ENCODE measurements at regions not wholly inside any gene's neighbourhood (a gene's known extent, or its start where the extent isn't known, plus 50 kb on each side); places are given as distances from the start of the nearest gene placed in this dataset.

GRCh38 chr7:81296726-81297125 is 377.9 kb upstream of the SEMA3C start:
- no peaks in the 10 kb centered on the region for H3K27me3 ChIP-seq (ENCODE audit: control insufficient read depth in 1 of 2, insufficient read depth in 2 of 2, low read length in 2 of 2)
- no peak for DNase-seq (ENCODE audit: low spot score)
- H3K36me3 ChIP-seq (replicated peaks in 1 of 2; ENCODE audit: control insufficient read depth in 1 of 2, insufficient read depth in 2 of 2, low read length in 2 of 2), result no peaks in the 10 kb centered on the region
- FAIRE-seq, result no peak
- no TSS peak for BruUV-seq (replicated peaks)
- H3K9me3 ChIP-seq (ENCODE audit: low read length), result no peaks in the 10 kb centered on the region
- H3K27ac ChIP-seq (ENCODE audit: extremely low read length, insufficient read depth, low read length), result no peak overlapping the region
- TF ChIP-seq RFX3 (CRISPR knock-in tag; IDR thresholded peaks at IDR 0.05) (no peak), NBN (conservative IDR thresholded peaks at IDR 0.05) (no peak), ZNF17 (CRISPR knock-in tag; IDR thresholded peaks at IDR 0.05) (no peak), CC2D1A (CRISPR knock-in tag; IDR thresholded peaks at IDR 0.05) (no peak), FIP1L1 (IDR thresholded peaks at IDR 0.05; ENCODE audit: borderline replicate concordance, insufficient read depth, low read depth, low read length) (no peak), SMARCE1 (IDR thresholded peaks at IDR 0.05; ENCODE audit: borderline replicate concordance) (no peak), NR2F2 (IDR thresholded peaks at IDR 0.05; ENCODE audit: borderline replicate concordance, low read depth) (no peak), SMYD3 (CRISPR knock-in tag; IDR thresholded peaks at IDR 0.05) (no peak), PRDM15 (CRISPR knock-in tag; IDR thresholded peaks at IDR 0.05) (no peak), ZXDC (CRISPR knock-in tag; IDR thresholded peaks at IDR 0.05) (no peak), ZNF660 (CRISPR knock-in tag; IDR thresholded peaks at IDR 0.05; ENCODE audit: borderline replicate concordance, low read depth) (no peak), ZNF225 (CRISPR knock-in tag; IDR thresholded peaks at IDR 0.05) (no peak)
- TF ChIP-seq, protein P1, sequence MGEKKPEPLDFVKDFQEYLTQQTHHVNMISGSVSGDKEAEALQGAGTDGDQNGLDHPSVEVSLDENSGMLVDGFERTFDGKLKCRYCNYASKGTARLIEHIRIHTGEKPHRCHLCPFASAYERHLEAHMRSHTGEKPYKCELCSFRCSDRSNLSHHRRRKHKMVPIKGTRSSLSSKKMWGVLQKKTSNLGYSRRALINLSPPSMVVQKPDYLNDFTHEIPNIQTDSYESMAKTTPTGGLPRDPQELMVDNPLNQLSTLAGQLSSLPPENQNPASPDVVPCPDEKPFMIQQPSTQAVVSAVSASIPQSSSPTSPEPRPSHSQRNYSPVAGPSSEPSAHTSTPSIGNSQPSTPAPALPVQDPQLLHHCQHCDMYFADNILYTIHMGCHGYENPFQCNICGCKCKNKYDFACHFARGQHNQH (CRISPR knock-in tag; IDR thresholded peaks at IDR 0.05), result no peak
- TF ChIP-seq, protein P2, sequence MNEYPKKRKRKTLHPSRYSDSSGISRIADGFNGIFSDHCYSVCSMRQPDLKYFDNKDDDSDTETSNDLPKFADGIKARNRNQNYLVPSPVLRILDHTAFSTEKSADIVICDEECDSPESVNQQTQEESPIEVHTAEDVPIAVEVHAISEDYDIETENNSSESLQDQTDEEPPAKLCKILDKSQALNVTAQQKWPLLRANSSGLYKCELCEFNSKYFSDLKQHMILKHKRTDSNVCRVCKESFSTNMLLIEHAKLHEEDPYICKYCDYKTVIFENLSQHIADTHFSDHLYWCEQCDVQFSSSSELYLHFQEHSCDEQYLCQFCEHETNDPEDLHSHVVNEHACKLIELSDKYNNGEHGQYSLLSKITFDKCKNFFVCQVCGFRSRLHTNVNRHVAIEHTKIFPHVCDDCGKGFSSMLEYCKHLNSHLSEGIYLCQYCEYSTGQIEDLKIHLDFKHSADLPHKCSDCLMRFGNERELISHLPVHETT (CRISPR knock-in tag; conservative IDR thresholded peaks at IDR 0.05), result no peak
- no peak for ATAC-seq
- no peak overlapping the region for H3K9ac ChIP-seq (ENCODE audit: insufficient read depth, low read depth, low read length)
- no peak overlapping the region for H2AFZ ChIP-seq (ENCODE audit: low read length)
- no peaks in the 10 kb centered on the region for H3K79me2 ChIP-seq (ENCODE audit: insufficient read depth, low read length)
- no peak overlapping the region for H3K4me2 ChIP-seq (ENCODE audit: low read depth, low read length)
- POLR2A ChIA-PET, result no interaction called here
- 11% methylated on average over 2 of the region's 2 CpGs for WGBS (ENCODE audit: low lambda C conversion rate)
- CTCF ChIA-PET (ENCODE audit: low intra/inter-chr PET ratio, low total read pairs), result no interaction called here
- no peak overlapping the region for H3K4me3 ChIP-seq (replicated peaks in 1 of 3; ENCODE audit: insufficient read depth in 1 of 3, low read depth in 2 of 3, low read length in 3 of 3)
- intact Hi-C loops (cut with micrococcal nuclease; ENCODE audit: unreplicated experiment) (no loop called here), in situ Hi-C loops (cut with HindIII; ENCODE audit: extremely low pct_ligation_motif_present, low pct_unique_long_range_greater_than_20kb) (no loop called here)
- no peaks in the 10 kb centered on the region for H3K4me1 ChIP-seq (ENCODE audit: insufficient read depth, low read length)
- no peaks in the 10 kb centered on the region for H4K20me1 ChIP-seq (ENCODE audit: insufficient read depth, low read length)

Data from HepG2 (cell line).